ENCODE measurements at regions not wholly inside any gene's neighbourhood (a gene's known extent, or its start where the extent isn't known, plus 50 kb on each side); places are given as distances from the start of the nearest gene placed in this dataset.

- TF ChIP-seq CTCF (IDR thresholded peaks at IDR 0.05) (no peak), EP300 (IDR thresholded peaks at IDR 0.05) (no peak)
Measured at GRCh38 chr1:183734543-183735036, 70.3 kb upstream of the RGL1 start.

Measured in sigmoid colon (tissue), 4 donors.